HEK293T (cell line): ENCODE measurements at regions not wholly inside any gene's neighbourhood (a gene's known extent, or its start where the extent isn't known, plus 50 kb on each side); places are given as distances from the start of the nearest gene placed in this dataset.

Source experiments
- CTCF ChIA-PET: fragments of 350-600 bp; formaldehyde crosslinking; extraction: SDS; loops from one replicate; lab custom pipeline; 2021; ENCODE audit warnings: antibody characterized with exemption, inconsistent platforms; lab: Yijun Ruan, JAX
- POLR2A ChIA-PET: fragments of 350-600 bp; formaldehyde crosslinking; extraction: SDS; loops from one replicate; lab custom pipeline; 2020; ENCODE audit warnings: antibody characterized with exemption, inconsistent platforms; lab: Yijun Ruan, JAX
- DNase-seq: peaks from one replicate; pipeline ENCODE4 v3.0.0; 2012; ENCODE audit warnings: mixed read lengths; ENCODE audit errors: extremely low spot score
- ARNT ChIP-seq: fragments of 450-650 bp; IDR thresholded peaks from 2 replicates; pipeline ENCODE4 v1.6.1; 2017; ENCODE audit warnings: mild to moderate bottlenecking
- BHLHE40 ChIP-seq: fragments of 450-650 bp; IDR thresholded peaks from 2 replicates; pipeline ENCODE4 v1.6.1; 2016; ENCODE audit warnings: mild to moderate bottlenecking, moderate library complexity, borderline replicate concordance
- CTBP1 ChIP-seq: fragments of 450-650 bp; IDR thresholded peaks from 2 replicates; pipeline ENCODE4 v1.6.1; 2016; ENCODE audit warnings: borderline replicate concordance
- ELF4 ChIP-seq: fragments of 450-650 bp; IDR thresholded peaks from 2 replicates; pipeline ENCODE4 v1.6.1; 2017; ENCODE audit warnings: antibody characterized with exemption
- FOXA1 ChIP-seq: fragments of 450-650 bp; IDR thresholded peaks from 2 replicates; pipeline ENCODE4 v1.6.1; 2016; ENCODE audit warnings: mild to moderate bottlenecking
- FOXM1 ChIP-seq: fragments of 450-650 bp; IDR thresholded peaks from 2 replicates; pipeline ENCODE4 v1.6.1; 2017; ENCODE audit warnings: mild to moderate bottlenecking, borderline replicate concordance
- HDGF ChIP-seq: fragments of 450-650 bp; IDR thresholded peaks from 2 replicates; pipeline ENCODE4 v1.6.1; 2017; ENCODE audit warnings: antibody characterized with exemption, borderline replicate concordance
- LEF1 ChIP-seq: fragments of 450-650 bp; IDR thresholded peaks from 2 replicates; pipeline ENCODE4 v1.6.1; 2017; ENCODE audit warnings: mild to moderate bottlenecking, borderline replicate concordance
- NFRKB ChIP-seq: fragments of 450-650 bp; IDR thresholded peaks from 2 replicates; pipeline ENCODE4 v1.6.1; 2016; ENCODE audit warnings: mild to moderate bottlenecking, moderate library complexity
- SP1 ChIP-seq: fragments of 450-650 bp; IDR thresholded peaks from 2 replicates; pipeline ENCODE4 v1.6.1; 2017
- SUZ12 ChIP-seq: fragments of 450-650 bp; IDR thresholded peaks from 2 replicates; pipeline ENCODE4 v1.6.1; 2016; ENCODE audit warnings: mild to moderate bottlenecking
- TARDBP ChIP-seq: fragments of 450-650 bp; IDR thresholded peaks from 2 replicates; pipeline ENCODE4 v1.6.1; 2016
- ZNF384 ChIP-seq: fragments of 450-650 bp; IDR thresholded peaks from 2 replicates; pipeline ENCODE4 v1.6.1; 2016
- TF ChIP-seq, protein P1 (sequence below): fragments of 450-650 bp; IDR thresholded peaks from 2 replicates; pipeline ENCODE4 v1.6.1; 2016

DNA sequence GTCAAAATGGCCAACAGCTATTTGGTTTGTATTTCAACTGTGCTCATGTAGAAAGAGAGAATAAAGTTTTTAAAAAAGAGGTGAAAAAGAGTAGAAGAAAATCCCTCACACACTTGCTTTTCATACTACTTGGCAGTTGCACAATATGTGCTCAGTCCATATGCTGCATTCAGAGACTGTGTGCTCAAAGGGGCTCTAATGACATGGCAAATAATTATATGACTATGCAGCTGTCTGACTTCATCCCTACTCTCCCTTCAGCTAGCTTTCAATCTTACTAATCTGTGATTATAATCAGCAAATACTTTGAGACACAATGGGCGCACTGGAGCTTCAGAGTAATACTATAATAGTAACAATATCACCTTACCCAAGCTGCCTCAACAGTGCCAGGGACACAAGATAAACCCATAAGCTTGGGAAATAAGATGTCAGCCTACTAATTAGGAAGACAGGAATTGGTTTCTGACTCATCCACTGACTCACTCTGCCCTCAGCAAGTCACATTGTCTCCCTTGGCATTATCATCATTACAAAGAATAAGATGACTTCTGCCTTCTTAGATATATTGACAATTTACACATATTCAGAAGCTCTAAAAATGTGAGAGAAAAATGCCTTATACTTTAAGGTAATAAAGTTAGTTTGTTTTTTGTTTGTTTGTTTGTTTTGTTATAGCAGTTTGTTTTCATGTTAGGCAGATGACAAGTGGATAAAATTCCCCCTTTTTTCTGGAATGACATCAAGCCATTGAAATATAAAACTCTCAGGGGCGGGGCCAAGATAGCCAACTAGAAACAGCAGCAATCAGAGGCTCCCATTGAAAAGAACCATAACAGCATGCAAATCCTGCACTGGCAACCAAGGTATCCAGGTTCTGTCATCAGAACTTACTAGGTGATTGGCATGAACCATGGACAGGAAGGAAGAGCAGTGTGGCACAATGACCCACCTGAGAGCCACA, 311.6 kb downstream of the FAM133A start:
- POLR2A ChIA-PET = no interaction called here

More for the DNA sequence above, 311.6 kb downstream of the FAM133A start:
- CTCF ChIA-PET = no interaction called here
- DNase-seq = no peak
- TF ChIP-seq ARNT (no peak), LEF1 (no peak), SUZ12 (no peak), HDGF (no peak), NFRKB (no peak), TARDBP (no peak), ELF4 (no peak), BHLHE40 (no peak), FOXA1 (no peak), FOXM1 (no peak), SP1 (no peak), CTBP1 (no peak), ZNF384 (no peak)
- TF ChIP-seq, protein P1, sequence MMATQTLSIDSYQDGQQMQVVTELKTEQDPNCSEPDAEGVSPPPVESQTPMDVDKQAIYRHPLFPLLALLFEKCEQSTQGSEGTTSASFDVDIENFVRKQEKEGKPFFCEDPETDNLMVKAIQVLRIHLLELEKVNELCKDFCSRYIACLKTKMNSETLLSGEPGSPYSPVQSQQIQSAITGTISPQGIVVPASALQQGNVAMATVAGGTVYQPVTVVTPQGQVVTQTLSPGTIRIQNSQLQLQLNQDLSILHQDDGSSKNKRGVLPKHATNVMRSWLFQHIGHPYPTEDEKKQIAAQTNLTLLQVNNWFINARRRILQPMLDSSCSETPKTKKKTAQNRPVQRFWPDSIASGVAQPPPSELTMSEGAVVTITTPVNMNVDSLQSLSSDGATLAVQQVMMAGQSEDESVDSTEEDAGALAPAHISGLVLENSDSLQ = no peak
